ENCODE measurements at regions not wholly inside any gene's neighbourhood (a gene's known extent, or its start where the extent isn't known, plus 50 kb on each side); places are given as distances from the start of the nearest gene placed in this dataset.
A peak's percentile ranks its signal among the peaks of the same experiment; 100 is the strongest.

GRCh38 chr13:103410002-103410401, 343.8 kb upstream of the SLC10A2 start:
- DNase-seq (ENCODE audit: low read depth) = no peak
- TF ChIP-seq, protein P1, sequence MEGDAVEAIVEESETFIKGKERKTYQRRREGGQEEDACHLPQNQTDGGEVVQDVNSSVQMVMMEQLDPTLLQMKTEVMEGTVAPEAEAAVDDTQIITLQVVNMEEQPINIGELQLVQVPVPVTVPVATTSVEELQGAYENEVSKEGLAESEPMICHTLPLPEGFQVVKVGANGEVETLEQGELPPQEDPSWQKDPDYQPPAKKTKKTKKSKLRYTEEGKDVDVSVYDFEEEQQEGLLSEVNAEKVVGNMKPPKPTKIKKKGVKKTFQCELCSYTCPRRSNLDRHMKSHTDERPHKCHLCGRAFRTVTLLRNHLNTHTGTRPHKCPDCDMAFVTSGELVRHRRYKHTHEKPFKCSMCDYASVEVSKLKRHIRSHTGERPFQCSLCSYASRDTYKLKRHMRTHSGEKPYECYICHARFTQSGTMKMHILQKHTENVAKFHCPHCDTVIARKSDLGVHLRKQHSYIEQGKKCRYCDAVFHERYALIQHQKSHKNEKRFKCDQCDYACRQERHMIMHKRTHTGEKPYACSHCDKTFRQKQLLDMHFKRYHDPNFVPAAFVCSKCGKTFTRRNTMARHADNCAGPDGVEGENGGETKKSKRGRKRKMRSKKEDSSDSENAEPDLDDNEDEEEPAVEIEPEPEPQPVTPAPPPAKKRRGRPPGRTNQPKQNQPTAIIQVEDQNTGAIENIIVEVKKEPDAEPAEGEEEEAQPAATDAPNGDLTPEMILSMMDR (IDR thresholded peaks at IDR 0.05; ENCODE audit: insufficient read depth, low read length, severe bottlenecking) = no peak
- H3K4me3 ChIP-seq (ENCODE audit: low read depth, low read length) = no peak overlapping the region
- no peaks in the 10 kb centered on the region for H3K27me3 ChIP-seq (ENCODE audit: control insufficient read depth, insufficient read depth, low read length)
- no peaks in the 10 kb centered on the region for H3K36me3 ChIP-seq (ENCODE audit: control insufficient read depth, insufficient read depth, low read length)
- no peak for FAIRE-seq

DNA sequence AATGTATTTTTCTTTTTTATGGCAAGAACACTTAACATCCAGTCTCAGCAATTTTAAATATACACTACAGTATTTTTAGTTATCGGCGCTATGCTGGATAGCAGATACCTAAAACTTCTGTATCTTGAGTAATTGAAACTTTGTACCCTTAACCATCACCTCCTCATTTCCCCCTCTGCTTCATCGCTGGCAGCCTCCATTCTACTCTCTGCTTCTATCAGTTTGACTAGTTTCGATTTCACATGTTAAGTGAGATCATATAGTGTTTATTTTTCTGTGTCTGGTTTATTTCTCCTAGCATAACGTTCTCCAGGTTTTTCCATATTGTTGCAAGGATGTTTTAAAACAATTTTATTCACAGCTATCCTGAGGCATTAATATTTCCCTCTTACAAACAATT, 340.8 kb upstream of the SLC10A2 start:
- Histone ChIP-seq H3K36me3 (ENCODE audit: control insufficient read depth, insufficient read depth, low read length) (no peaks in the 10 kb centered on the region), H3K4me3 (ENCODE audit: low read depth, low read length) (no peak overlapping the region), H3K27me3 (ENCODE audit: control insufficient read depth, insufficient read depth, low read length) (no peaks in the 10 kb centered on the region)
- FAIRE-seq (no peak), DNase-seq (ENCODE audit: low read depth) (no peak)
- TF ChIP-seq, protein P1 (IDR thresholded peaks at IDR 0.05; ENCODE audit: insufficient read depth, low read length, severe bottlenecking) = no peak

DNA sequence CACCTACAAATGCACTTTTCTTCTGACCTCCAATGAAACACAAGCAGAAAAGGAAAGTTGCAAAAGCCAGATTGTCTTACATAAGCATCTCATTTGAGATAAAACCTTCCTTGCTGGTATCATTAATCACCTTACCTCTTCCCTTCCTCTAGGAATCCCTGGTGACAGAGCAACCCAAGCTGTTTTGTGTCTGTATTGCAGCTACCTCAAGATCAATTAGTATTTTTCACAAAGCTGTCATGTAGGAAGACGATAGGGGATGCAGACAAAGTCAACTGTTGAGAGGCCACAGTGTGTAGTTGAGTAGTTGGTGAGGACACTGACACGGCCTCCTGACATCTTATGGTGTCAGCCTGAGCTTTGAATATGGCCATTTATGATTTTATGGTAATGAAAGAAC, 339.1 kb upstream of the SLC10A2 start:
- Histone ChIP-seq H3K27me3 (ENCODE audit: control insufficient read depth, insufficient read depth, low read length) (no peaks in the 10 kb centered on the region), H3K36me3 (ENCODE audit: control insufficient read depth, insufficient read depth, low read length) (no peaks in the 10 kb centered on the region), H3K4me3 (ENCODE audit: low read depth, low read length) (no peak overlapping the region)
- TF ChIP-seq, protein P1 (IDR thresholded peaks at IDR 0.05; ENCODE audit: insufficient read depth, low read length, severe bottlenecking) = no peak
- no peak for DNase-seq (ENCODE audit: low read depth)
- no peak for FAIRE-seq

DNA sequence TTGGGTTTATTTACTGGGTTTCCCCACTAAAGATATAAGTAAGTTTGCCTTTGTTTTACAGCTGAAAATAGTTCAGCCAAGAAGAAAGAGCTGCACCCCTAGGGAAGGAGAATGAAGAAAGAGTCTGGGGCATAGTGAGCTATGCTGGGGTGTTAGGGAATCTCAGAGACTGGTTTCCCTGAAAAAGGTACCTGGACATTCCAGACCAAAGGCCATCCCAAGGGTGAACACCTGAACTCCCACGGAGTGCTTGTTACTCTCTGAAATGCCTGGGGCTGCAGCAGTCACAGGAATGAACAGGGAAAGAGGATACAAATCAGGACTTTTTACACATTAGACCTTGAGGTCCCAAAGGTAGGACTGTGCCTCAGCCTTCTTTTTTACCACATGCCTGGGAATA, 337.6 kb upstream of the SLC10A2 start:
- no peaks in the 10 kb centered on the region for H3K27me3 ChIP-seq (ENCODE audit: control insufficient read depth, insufficient read depth, low read length)

DNA sequence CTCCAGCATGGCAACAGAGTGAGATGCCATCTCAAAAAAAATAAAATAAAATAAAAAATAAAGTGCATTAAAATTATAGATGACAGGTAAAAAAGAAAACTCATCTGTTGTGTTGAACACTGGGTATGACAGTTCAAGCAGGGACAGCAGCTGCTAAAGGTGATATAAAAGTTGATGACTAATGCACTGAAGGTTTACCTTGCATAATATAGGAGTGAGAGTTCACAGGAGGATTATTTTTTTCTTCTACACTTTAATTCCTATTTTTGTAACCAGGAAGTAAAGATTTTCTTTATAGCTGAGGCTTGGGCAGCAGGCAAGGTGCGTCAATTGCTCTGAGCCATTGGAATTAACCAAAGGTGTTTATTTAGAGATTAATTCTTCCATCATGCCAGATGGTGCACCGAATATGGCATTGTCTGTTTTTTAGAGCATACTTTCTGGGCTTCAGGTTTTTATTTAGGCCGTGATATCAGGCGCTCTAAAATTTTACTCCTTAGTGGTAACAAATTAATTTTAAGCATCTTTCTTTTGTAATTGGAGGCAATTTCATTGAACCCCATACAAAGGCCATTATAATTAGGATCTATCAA, 337.0 kb upstream of the SLC10A2 start:
- FAIRE-seq (no peak), DNase-seq (ENCODE audit: low read depth) (peak; percentile 23)

More for the DNA sequence above, 337.6 kb upstream of the SLC10A2 start:
- Histone ChIP-seq H3K4me3 (ENCODE audit: low read depth, low read length) (no peak overlapping the region), H3K36me3 (ENCODE audit: control insufficient read depth, insufficient read depth, low read length) (no peaks in the 10 kb centered on the region)
- FAIRE-seq (no peak), DNase-seq (ENCODE audit: low read depth) (no peak)
- TF ChIP-seq, protein P1 (IDR thresholded peaks at IDR 0.05; ENCODE audit: insufficient read depth, low read length, severe bottlenecking) = no peak

More for the DNA sequence above, 337.0 kb upstream of the SLC10A2 start:
- no peak overlapping the region for H3K4me3 ChIP-seq (ENCODE audit: low read depth, low read length)
- TF ChIP-seq, protein P1 (IDR thresholded peaks at IDR 0.05; ENCODE audit: insufficient read depth, low read length, severe bottlenecking) = no peak
- no peaks in the 10 kb centered on the region for H3K36me3 ChIP-seq (ENCODE audit: control insufficient read depth, insufficient read depth, low read length)
- H3K27me3 ChIP-seq (ENCODE audit: control insufficient read depth, insufficient read depth, low read length) = no peaks in the 10 kb centered on the region
